ENCODE measurements at regions not wholly inside any gene's neighbourhood (a gene's known extent, or its start where the extent isn't known, plus 50 kb on each side); places are given as distances from the start of the nearest gene placed in this dataset.

DNA sequence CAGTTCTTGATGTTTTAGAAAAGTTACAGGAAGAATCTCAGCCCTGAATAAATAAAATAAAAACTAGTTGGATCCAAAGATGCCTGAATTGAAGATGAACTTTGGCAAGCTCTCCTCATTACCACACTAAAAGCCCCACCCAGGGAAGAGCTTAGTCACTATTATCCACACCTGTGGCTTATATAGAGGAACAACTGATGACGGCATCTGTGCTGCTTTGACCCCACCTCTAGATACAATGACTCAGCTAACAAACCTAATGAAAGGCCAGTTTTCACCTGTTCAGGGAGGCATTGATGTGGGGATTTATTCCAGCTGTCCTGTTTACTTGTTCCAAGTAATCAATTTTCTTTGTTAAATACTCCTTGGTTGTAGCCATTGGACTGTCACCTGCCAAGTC lies 604.7 kb upstream of the EPHA6 start:
- Histone ChIP-seq H3K4me3 (no peak overlapping the region), H3K4me1 (no peaks in the 10 kb centered on the region), H3K27ac (no peak overlapping the region), H3K9me3 (no peaks in the 10 kb centered on the region), H3K9ac (ENCODE audit: low read depth in 2 of 2, low read length in 2 of 2) (no peak overlapping the region), H3K27me3 (no peaks in the 10 kb centered on the region), H3K36me3 (no peaks in the 10 kb centered on the region)
- TF ChIP-seq, protein P1, sequence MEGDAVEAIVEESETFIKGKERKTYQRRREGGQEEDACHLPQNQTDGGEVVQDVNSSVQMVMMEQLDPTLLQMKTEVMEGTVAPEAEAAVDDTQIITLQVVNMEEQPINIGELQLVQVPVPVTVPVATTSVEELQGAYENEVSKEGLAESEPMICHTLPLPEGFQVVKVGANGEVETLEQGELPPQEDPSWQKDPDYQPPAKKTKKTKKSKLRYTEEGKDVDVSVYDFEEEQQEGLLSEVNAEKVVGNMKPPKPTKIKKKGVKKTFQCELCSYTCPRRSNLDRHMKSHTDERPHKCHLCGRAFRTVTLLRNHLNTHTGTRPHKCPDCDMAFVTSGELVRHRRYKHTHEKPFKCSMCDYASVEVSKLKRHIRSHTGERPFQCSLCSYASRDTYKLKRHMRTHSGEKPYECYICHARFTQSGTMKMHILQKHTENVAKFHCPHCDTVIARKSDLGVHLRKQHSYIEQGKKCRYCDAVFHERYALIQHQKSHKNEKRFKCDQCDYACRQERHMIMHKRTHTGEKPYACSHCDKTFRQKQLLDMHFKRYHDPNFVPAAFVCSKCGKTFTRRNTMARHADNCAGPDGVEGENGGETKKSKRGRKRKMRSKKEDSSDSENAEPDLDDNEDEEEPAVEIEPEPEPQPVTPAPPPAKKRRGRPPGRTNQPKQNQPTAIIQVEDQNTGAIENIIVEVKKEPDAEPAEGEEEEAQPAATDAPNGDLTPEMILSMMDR (IDR thresholded peaks at IDR 0.05) = no peak
- no peak for DNase-seq
- intact Hi-C loops (cut with DNase I) = no loop called here

DNA sequence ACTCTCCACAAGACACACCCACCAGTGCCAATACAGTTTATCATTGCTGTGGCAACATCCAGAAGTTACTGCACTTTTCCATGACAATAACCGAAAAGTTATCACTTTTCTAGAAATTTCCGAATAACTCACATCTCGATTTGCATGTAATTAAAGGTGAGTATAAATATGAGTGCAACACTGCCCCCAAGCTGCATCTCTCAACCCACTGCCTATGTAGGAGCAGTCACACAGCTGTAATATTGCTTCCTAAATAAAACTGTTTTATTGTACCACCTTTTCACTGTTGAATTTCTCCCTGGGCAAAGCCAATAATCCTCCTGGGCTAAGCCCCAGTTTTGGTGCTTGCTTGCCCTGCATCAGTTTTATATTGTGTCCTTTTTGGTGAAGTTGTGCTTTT lies 601.0 kb upstream of the EPHA6 start:
- no peak overlapping the region for H3K27ac ChIP-seq
- H3K36me3 ChIP-seq = no peaks in the 10 kb centered on the region
- no peaks in the 10 kb centered on the region for H3K27me3 ChIP-seq
- no peak for DNase-seq
- H3K4me3 ChIP-seq = no peak overlapping the region
- intact Hi-C loops (cut with DNase I) = no loop called here
- no peaks in the 10 kb centered on the region for H3K9me3 ChIP-seq
- no peak overlapping the region for H3K9ac ChIP-seq (ENCODE audit: low read depth in 2 of 2, low read length in 2 of 2)
- TF ChIP-seq, protein P1 (IDR thresholded peaks at IDR 0.05) = no peak
- H3K4me1 ChIP-seq = no peaks in the 10 kb centered on the region

DNA sequence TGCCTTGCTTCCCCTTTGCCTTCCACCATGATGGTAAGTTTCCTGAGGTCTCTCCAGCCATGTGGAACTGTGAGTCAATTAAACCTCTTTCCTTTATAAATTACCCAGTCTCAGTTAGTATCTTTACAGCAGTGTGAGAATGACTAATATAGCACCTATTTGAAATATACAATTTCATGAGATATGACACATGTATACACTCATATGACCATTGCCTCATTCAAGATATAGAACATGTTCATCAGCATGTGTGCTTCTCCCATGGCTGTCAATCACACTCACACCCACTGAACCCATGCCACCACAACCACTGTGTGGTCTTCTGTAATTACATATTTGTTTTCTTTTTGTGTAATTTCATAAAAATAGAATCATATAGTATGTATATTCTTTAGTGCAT lies 599.5 kb upstream of the EPHA6 start:
- Histone ChIP-seq H3K4me3 (no peak overlapping the region), H3K9me3 (no peaks in the 10 kb centered on the region), H3K36me3 (no peaks in the 10 kb centered on the region), H3K9ac (ENCODE audit: low read depth in 2 of 2, low read length in 2 of 2) (no peak overlapping the region), H3K27me3 (no peaks in the 10 kb centered on the region), H3K4me1 (no peaks in the 10 kb centered on the region), H3K27ac (no peak overlapping the region)
- DNase-seq = no peak
- TF ChIP-seq, protein P1 (IDR thresholded peaks at IDR 0.05) = no peak
- intact Hi-C loops (cut with DNase I) = no loop called here

DNA sequence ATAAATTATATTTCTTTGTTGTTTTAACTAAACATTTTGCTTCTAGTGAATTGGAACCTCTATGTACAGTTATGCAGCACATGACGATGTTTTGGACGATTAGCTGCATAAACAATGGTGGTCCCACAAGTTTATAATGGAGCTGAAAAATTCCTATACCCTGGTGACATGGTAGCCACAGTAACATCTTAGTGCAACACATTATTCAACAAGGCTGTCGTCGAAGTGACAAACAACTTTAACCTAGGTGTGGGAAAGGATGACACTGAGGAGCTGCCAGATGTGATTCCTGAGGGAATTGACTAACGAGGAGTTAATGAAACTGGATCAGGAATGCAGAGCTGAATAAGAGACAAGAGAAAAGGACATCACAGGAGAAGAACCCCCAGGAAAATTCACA lies 588.9 kb upstream of the EPHA6 start:
- H3K36me3 ChIP-seq = no peaks in the 10 kb centered on the region
- intact Hi-C loops (cut with DNase I) = no loop called here
- H3K4me1 ChIP-seq = no peaks in the 10 kb centered on the region
- H3K9ac ChIP-seq (ENCODE audit: low read depth in 2 of 2, low read length in 2 of 2) = no peak overlapping the region
- no peaks in the 10 kb centered on the region for H3K27me3 ChIP-seq
- no peak for DNase-seq
- no peaks in the 10 kb centered on the region for H3K9me3 ChIP-seq
- no peak overlapping the region for H3K4me3 ChIP-seq
- TF ChIP-seq, protein P1 (IDR thresholded peaks at IDR 0.05) = no peak
- H3K27ac ChIP-seq = no peak overlapping the region

DNA sequence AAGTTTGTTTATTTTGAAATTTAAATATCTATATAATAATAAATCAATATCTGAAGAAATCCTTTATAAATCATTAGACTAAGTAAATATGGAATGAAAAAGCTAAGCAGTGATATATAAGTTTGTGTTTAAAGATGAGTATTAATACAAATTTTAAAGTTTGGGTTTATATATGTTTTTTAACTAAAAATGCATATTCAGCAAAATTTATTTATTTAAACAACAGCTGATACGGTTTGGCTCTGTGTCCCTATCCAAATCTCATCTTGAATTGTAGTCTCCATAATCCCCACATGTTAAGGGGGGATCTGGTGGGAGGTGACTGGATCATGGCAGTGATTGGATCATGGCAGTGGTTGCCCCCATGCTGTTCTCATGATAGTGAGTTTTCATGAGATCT lies 580.7 kb upstream of the EPHA6 start:
- H3K27ac ChIP-seq = no peak overlapping the region
- DNase-seq = no peak
- intact Hi-C loops (cut with DNase I) = no loop called here
- no peaks in the 10 kb centered on the region for H3K36me3 ChIP-seq
- H3K9me3 ChIP-seq = no peaks in the 10 kb centered on the region
- no peak overlapping the region for H3K4me3 ChIP-seq
- TF ChIP-seq, protein P1 (IDR thresholded peaks at IDR 0.05) = no peak
- H3K4me1 ChIP-seq = no peaks in the 10 kb centered on the region
- H3K9ac ChIP-seq (ENCODE audit: low read depth in 2 of 2, low read length in 2 of 2) = no peak overlapping the region
- H3K27me3 ChIP-seq = no peaks in the 10 kb centered on the region

DNA sequence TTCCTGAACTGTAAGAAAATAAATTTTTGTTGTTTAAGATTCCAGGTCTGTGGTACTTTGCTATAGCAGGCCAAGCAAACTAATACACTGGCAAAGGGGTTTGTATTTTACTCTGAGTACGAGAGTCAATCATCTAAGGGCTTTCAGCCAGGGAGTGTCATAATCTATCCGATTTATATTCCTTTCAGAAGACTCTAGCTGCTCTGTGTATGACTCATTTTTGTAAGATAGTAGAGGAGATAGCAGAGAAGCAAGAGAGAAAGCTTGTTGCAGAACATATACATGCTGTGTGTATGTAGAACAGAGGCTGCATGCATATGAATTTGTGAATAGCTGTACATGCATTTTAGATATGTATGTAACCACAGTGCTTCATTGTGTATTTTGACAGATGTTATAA lies 577.9 kb upstream of the EPHA6 start:
- Histone ChIP-seq H3K36me3 (no peaks in the 10 kb centered on the region), H3K9me3 (no peaks in the 10 kb centered on the region), H3K27ac (no peak overlapping the region), H3K4me1 (no peaks in the 10 kb centered on the region), H3K27me3 (no peaks in the 10 kb centered on the region), H3K9ac (ENCODE audit: low read depth in 2 of 2, low read length in 2 of 2) (no peak overlapping the region), H3K4me3 (no peak overlapping the region)
- TF ChIP-seq, protein P1 (IDR thresholded peaks at IDR 0.05) = no peak
- DNase-seq = no peak
- intact Hi-C loops (cut with DNase I) = no loop called here

Data from colonic mucosa (tissue), 4 donors.